ENCODE measurements at regions not wholly inside any gene's neighbourhood (a gene's known extent, or its start where the extent isn't known, plus 50 kb on each side); places are given as distances from the start of the nearest gene placed in this dataset.

GRCh38 chr11:106421676-106422292 lies 344.3 kb downstream of the AASDHPPT start (continued):
- no peak for TF ChIP-seq ZNF251 (CRISPR knock-in tag; IDR thresholded peaks at IDR 0.05)

DNA sequence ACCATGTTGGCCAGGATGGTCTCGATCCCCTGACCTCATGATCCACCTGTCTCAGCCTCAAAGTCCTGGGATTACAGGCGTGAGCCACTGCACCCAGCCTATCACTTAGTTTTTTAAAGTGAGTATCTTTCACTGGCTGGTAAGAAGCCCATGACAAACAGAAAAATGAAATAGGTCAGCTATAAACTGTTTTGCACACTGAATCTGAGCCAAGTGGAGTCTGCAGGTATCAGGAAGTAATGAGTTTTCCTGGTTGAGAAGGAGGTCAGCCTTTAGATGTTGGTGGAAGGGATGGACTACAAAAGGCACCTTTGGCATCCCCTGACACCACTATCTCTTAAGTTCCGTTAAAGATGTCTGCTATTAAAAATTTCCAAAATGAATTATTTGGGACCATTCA lies 345.1 kb downstream of the AASDHPPT start:
- 36% methylated on average over 3 of the region's 3 CpGs for WGBS (ENCODE audit: low lambda C conversion rate)
- H2AFZ ChIP-seq (ENCODE audit: low read length): no peak overlapping the region
- DNase-seq (ENCODE audit: low spot score): no peak
- FAIRE-seq: no peak
- no peak overlapping the region for H3K4me3 ChIP-seq (replicated peaks in 1 of 3; ENCODE audit: insufficient read depth in 1 of 3, low read depth in 2 of 3, low read length in 3 of 3)
- no peaks in the 10 kb centered on the region for H4K20me1 ChIP-seq (ENCODE audit: insufficient read depth, low read length)
- H3K36me3 ChIP-seq (replicated peaks in 1 of 2; ENCODE audit: control insufficient read depth in 1 of 2, insufficient read depth in 2 of 2, low read length in 2 of 2): no peaks in the 10 kb centered on the region
- in situ Hi-C loops (cut with HindIII; ENCODE audit: extremely low pct_ligation_motif_present, low pct_unique_long_range_greater_than_20kb): no loop called here
- no peaks in the 10 kb centered on the region; a peak in 1 of 5 replicates for H3K27me3 ChIP-seq (ENCODE audit: control insufficient read depth in 1 of 2, insufficient read depth in 2 of 2, low read length in 2 of 2)
- no peak overlapping the region for H3K27ac ChIP-seq (ENCODE audit: extremely low read length, insufficient read depth, low read length)
- H3K9ac ChIP-seq (ENCODE audit: insufficient read depth, low read depth, low read length): no peak overlapping the region
- intact Hi-C loops (cut with micrococcal nuclease; ENCODE audit: unreplicated experiment): no loop called here
- no TSS peak for BruUV-seq (replicated peaks)
- ChIA-PET CTCF (ENCODE audit: low intra/inter-chr PET ratio, low total read pairs) (no interaction called here), POLR2A (no interaction called here)
- TF ChIP-seq POLR2AphosphoS2 (IDR thresholded peaks at IDR 0.05; ENCODE audit: low read depth, low read length): no peak
- no peaks in the 10 kb centered on the region for H3K4me1 ChIP-seq (ENCODE audit: insufficient read depth, low read length)
- ATAC-seq: no peak
- no peak overlapping the region for H3K4me2 ChIP-seq (ENCODE audit: low read depth, low read length)
- H3K9me3 ChIP-seq (ENCODE audit: low read length): peaks cover 33% of the 10 kb centered on the region
- H3K79me2 ChIP-seq (ENCODE audit: insufficient read depth, low read length): no peaks in the 10 kb centered on the region

GRCh38 chr11:106424111-106424510 lies 346.6 kb downstream of the AASDHPPT start:
- Histone ChIP-seq H3K9me3 (ENCODE audit: low read length) (peaks cover 21% of the 10 kb centered on the region), H3K4me3 (replicated peaks in 1 of 3; ENCODE audit: insufficient read depth in 1 of 3, low read depth in 2 of 3, low read length in 3 of 3) (no peak overlapping the region), H3K27ac (ENCODE audit: extremely low read length, insufficient read depth, low read length) (no peak overlapping the region), H3K79me2 (ENCODE audit: insufficient read depth, low read length) (no peaks in the 10 kb centered on the region), H3K27me3 (ENCODE audit: control insufficient read depth in 1 of 2, insufficient read depth in 2 of 2, low read length in 2 of 2) (no peaks in the 10 kb centered on the region; a peak in 1 of 5 replicates), H3K4me1 (ENCODE audit: insufficient read depth, low read length) (no peaks in the 10 kb centered on the region), H3K36me3 (replicated peaks in 1 of 2; ENCODE audit: control insufficient read depth in 1 of 2, insufficient read depth in 2 of 2, low read length in 2 of 2) (no peaks in the 10 kb centered on the region), H4K20me1 (ENCODE audit: insufficient read depth, low read length) (no peaks in the 10 kb centered on the region), H2AFZ (ENCODE audit: low read length) (no peak overlapping the region), H3K9ac (ENCODE audit: insufficient read depth, low read depth, low read length) (no peak overlapping the region), H3K4me2 (ENCODE audit: low read depth, low read length) (no peak overlapping the region)
- ChIA-PET POLR2A (no interaction called here), CTCF (ENCODE audit: low intra/inter-chr PET ratio, low total read pairs) (no interaction called here)
- BruUV-seq (replicated peaks): no TSS peak
- 20% methylated on average over 3 of the region's 3 CpGs for WGBS (ENCODE audit: low lambda C conversion rate)
- FAIRE-seq (no peak), ATAC-seq (no peak), DNase-seq (ENCODE audit: low spot score) (no peak)
- TF ChIP-seq NR2F1 (CRISPR knock-in tag; IDR thresholded peaks at IDR 0.05) (no peak), LRRFIP1 (CRISPR knock-in tag; conservative IDR thresholded peaks at IDR 0.05) (no peak), AGO1 (IDR thresholded peaks at IDR 0.05; ENCODE audit: low read depth, low read length, poor library complexity, severe bottlenecking) (no peak), HNRNPLL (IDR thresholded peaks at IDR 0.05; ENCODE audit: low read depth, low read length, poor library complexity, severe bottlenecking) (no peak), CSRNP2 (CRISPR knock-in tag; conservative IDR thresholded peaks at IDR 0.05; ENCODE audit: low read depth) (no peak), KMT2B (CRISPR knock-in tag; IDR thresholded peaks at IDR 0.05) (no peak), ZNF652 (CRISPR knock-in tag; IDR thresholded peaks at IDR 0.05; ENCODE audit: borderline replicate concordance, low read depth) (no peak)
- in situ Hi-C loops (cut with HindIII; ENCODE audit: extremely low pct_ligation_motif_present, low pct_unique_long_range_greater_than_20kb): no loop called here
- intact Hi-C loops (cut with micrococcal nuclease; ENCODE audit: unreplicated experiment): no loop called here
